OCI-M1 (cell line): ENCODE measurements at regions not wholly inside any gene's neighbourhood (a gene's known extent, or its start where the extent isn't known, plus 50 kb on each side); places are given as distances from the start of the nearest gene placed in this dataset.

Experiments
- DNase-seq: peaks from one replicate; lab custom pipeline; 2025; lab: John Stamatoyannopoulos, UW

DNA sequence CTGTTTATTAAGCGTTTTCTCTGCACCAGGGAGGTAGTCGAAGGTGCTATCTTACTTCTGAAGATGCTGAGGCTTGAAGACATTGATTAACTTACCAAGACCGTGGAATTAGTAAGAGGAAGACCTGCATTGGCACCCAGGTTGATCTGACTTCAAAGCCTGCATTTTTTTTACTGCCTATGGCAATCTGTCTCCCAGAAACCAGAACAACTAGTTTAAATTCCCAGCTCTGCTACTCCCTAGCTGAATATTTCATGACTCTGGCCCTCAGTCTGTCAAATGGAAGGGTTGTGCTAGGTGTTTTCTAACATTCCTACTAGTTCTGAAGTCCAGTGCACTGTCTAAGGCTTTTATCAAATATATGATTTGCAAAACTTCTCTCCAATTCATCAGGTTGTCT lies 52.0 kb upstream of the GRAMD1B start:
- no peak for DNase-seq

DNA sequence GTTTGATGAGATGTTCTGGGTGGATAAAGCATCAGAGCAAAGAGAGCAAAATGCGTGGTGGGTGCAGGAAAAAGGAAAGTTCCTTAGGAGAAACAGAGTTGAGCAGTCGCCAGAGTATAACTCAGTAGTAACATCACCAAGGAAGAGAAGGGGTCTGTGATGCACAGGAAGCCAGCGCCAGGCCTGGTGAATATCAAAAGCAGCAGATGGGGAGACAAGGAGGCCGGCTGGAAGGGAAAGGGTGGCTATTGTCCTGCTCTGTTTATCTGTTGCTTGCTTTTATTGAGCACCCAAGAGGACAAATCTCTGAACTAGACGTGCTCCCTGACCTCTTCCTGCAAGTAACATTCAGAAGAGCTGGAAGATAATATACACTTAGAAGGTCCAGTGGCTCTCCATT lies 52.7 kb upstream of the GRAMD1B start:
- no peak for DNase-seq

DNA sequence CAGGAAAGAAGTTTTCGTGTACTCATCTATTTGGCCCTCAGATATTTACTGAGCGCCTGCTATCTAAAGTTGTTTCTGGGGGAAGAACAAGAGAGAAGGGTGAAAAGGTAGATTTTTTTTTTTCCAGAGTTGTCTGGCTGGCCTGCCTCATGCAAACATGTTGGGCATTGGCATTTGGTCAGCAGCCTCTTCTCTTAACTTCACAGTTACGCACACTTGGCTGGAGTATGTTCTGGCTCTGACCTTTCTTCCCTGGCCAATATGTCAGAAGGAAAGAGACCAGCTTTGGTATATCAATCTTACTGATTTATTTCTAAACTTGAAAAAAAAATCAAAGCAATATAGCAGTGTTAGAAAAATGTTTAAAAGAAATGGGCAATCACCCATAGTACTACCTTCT lies 54.2 kb upstream of the GRAMD1B start:
- no peak for DNase-seq

DNA sequence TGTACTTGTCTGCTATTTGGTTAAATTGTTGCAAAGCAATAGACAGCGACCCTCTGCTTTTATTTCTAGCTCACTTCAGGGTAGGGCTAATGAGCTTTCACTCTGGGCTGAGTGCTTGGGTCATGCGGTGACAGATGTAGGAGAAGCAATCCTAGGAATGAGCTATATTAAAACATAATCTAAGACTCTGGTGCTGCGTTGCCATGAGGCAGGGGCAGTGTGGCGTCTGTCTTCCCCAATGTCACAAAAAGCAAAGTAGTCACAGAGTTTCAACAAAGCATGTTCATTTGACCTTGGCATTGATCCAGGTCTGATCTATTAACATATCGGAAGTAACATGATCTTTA lies 55.5 kb upstream of the GRAMD1B start:
- no peak for DNase-seq

DNA sequence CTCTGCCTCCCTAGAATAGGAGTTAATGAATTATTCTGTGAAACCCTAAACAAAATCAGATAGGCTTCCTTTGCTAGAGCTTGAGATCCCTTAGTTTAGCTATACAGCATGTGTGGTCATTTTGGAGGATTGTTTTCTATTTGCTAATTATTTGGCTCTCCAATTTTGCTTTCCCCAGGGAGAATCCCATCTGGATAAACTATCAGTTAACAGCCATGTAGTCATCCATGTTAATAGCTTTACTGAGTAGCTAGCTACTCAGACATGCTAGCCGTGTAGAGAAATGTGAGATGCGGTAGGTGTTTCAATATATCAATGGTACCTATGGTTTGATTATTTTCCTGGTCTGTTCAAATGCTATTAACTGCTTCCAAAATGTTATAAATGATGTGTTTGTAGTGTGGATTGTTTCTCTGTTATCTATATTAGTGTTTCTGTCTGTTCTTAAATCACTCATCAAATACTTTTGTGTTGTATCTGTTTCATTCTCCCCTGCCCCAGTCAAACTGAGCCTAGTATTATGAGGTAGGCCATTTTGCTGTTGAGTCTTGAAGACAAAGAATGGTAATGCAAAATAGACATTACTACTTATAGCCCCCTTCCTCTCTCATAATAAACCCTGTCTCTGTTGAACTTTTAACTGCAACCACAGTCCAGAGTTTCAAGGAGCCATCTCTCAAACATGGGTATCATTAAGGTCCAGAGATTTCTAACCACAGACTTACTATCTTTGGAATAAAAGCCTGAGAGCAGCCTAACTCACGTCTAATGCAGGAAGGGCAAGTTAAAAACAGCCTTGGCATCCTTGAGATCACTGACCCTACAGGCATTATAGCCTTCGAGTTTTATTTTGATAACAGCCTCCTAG lies 56.1 kb upstream of the GRAMD1B start:
- DNase-seq: no peak

DNA sequence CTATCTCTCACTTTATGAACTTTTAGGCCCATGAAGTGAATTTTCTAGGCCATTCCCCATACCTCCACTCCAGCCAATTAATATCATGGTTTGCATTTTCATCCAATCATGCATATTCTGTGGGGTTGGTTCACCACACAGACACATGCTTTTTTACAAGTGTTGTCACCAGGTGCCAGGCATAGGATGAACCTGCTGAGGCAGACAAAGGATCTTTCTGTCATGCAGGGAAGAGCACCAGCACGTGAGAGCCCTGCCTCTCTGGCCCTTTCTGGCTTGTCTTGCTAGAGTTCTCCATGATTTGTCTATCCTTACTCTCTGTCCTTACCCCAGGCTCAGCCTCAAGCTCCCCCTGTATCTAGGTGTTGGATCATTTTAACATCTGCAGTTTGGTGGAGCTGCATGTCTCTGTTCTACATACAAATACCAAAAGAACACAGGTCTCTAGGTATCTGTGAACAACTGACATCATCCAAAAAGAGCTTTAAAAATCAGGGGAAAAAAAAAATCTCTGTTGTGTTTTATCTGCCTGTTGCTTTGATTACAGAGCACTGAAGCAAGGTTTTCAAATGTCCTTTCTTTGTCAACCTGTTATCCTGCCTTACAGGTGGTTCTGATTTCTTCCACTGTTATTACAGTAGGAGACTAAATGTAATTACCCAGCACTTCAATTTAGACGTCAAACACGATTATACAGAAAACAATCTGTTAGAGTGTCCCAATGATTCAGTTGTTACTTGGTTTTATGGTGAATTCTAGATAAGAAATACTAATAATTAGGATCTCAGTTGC lies 58.4 kb upstream of the GRAMD1B start:
- DNase-seq: no peak

DNA sequence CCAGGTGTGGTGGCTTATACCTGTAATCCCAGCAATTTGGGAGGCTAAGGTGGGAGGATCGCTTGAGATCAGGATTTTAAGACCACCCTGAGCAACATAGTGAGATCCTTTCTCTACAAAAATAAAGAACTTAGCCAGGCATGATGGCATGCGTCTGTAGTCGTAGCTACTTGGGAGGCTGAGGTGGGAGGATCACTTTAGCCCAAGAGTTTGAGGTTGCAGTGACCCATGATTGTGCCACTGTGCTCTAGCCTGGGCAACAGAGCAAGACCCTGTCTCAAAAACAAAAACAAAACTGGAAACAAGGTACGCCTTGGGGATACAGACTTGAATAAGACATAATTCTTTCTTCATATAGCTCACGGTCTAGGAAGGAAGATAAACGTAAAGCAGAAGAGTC lies 63.1 kb upstream of the GRAMD1B start:
- DNase-seq: no peak

DNA sequence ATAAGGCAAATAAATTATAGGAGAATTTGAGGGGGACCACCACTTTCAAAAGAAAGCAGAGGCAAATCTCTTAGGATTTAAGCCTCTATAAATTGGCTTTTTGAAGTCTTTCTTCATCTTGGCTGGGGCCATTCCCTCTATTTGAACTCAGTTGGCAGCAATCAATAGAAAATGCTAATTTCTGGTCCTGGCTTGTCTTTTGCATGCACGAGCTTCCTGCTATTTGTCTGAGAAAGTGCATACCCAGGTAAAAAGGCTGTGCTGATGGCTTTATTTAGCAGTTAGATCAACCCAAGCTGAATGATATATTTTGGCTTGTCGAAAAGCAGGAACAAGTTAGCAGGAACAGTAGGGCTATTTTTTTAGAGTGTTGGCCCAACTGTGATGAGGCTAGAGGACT lies 64.1 kb upstream of the GRAMD1B start:
- no peak for DNase-seq

DNA sequence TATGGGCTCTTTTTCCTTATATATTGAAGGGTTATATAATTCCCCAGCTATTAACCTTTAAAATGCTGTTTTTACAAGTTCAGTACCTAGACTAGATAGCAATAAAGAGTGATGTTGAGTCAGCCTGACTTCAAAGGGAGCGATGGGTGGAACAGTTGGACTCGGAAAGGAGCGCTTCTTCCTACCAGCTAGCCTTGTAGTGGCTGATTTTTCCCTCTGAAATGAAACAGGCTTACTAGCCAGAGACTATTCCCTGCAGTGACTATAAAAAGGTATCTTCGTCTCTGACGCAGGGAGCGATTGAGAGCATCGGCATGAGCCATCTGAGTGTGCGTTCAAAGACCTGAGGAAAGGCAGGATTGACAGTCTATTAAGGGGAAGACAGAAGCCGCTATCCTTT lies 66.0 kb upstream of the GRAMD1B start:
- DNase-seq: no peak

DNA sequence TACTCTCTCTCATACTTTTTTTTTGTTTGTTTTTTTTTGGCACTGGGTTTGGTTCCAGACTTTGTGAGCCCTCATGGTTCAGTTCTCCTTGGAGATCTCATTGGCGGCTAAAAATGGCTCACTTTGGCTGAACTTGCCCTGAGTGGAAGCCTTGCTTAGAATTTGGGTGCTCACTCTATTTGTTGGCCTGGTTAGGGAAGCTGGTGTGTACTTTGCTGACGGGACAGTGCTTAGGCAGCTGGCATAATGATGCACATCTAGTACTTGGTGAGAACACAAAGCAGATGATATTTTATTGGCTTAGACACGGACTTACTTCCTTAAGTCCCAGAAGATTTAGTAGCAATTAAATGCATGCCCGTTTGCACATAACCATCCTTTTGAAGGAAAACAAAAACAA lies 66.5 kb upstream of the GRAMD1B start:
- DNase-seq: no peak

DNA sequence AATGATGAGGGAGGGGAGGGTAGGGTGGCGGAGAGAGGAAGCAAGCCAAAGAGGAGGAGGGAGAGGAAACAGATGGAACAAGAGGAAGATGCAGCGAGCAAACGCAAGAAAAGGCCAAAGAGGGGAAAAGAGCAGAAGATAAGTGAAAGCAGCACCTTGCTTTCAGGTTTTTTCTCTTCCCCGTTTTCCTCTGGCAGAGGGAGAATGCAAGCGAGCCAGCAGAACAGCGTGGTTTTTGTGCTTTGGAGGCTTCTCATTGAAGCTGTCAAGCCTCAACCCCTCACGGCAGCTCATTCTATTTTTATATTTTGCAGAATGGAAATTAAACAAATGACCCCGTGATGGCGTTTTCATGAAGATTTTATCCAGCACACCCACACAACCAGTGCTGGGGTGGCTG lies 67.1 kb upstream of the GRAMD1B start:
- DNase-seq: no peak

DNA sequence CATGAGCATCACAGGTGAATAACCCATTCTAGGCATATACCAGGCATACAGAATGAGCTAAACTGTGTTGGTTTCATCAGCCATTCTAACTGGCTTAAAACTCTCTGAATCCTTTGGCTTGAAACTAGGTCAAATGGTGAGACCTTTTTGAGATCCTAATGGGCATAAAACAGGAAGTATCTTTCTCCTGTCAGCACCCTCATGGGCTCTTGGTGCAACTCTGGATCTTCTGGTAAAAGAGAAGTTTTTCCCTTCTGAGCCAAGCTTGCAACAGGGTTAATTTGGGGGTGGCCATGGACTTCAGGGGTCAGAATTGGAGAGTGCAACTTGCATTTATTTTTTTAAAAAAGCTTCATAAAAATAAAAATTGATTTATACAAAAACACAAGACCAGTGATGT lies 67.9 kb upstream of the GRAMD1B start:
- no peak for DNase-seq

DNA sequence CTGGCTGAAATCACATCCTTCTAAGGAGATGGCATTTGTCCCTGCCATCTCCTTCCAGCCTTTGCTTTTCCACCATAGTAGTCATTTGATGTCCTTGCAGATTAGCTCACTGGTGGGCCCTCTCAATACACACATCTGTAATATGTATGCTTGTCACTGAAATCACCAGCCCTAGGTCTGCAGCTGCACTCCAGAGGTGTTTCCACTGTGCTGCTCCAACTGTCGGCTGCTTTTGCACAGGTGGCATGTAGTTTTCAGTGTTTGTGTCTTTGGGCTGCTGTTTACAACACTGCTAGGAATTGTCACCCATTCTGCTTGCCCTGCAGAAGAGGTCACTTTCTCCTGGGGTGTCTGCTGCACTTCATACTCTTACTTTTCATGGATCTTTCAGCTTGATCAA lies 69.0 kb upstream of the GRAMD1B start:
- DNase-seq: no peak

DNA sequence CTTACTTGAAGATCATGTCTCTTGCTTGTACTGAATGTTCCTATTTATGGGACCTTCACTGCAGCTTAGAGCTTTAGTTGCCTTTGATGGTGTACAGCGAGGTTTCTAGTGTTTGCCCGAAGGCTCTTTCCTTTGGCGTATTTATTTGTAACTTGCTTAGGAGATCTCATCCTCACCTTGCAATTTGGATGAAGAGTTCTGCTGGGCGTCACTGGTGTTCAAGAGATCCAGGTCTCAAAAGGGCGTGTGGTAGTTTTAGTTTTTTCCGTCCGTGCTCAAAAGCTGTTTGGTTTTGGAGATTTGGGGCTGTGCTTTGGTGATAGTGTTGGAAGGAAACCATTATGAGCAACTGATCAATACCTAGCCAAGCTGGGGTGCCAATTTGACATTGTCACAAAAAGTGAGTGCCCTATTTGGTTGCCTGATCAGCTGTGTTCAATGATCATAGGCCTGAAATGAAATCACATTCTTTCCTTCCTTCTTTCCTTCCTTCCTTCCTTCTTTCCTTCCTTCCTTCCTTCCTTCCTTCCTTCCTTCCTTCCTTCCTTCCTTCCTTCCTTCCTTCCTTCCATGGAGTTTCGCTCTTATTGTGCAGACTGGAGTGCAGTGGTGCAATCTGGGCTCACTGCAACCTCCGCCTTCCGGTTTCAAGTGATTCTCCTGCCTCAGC lies 69.7 kb upstream of the GRAMD1B start:
- DNase-seq: no peak

DNA sequence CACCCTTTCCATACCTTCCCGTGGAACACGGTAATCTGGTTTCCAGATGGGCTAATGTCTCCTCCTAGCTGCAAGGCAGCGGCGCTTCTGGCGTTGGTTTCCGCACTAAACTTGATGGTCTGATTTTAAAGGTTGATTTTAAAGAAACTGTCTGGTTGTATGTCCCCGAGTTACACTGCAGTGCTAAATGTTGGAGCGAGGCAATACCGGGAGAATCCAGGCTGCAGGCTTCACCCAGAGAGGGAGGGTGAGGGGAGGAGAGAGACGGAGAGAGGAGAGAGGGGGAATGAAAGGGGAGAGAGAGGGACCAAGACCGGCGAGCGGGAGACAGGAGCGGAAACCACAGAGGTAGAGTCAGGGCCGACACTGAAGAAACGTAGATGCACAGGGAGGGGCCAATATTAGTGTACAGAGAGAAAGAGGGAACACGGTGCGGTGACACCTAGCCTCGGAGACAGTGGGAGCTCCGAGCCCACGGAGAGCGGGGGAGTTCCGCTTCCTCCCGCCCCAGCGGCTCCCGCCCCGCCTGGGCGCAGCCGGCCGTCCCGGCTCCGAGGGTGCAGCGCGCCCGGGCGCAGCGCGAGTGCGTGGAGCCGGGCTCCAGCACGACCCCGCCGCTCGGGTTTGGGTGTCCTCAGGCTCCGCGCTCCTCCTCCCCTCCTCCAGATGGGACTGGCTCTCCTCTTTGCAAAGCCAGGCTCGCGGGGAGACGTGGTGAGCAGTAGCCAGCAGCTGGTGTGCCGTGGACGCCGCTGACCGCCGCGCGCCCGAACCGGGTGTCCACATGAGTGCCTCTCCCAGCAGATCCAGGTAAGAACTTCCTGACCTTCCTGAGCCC lies 71.9 kb upstream of the GRAMD1B start:
- no peak for DNase-seq

DNA sequence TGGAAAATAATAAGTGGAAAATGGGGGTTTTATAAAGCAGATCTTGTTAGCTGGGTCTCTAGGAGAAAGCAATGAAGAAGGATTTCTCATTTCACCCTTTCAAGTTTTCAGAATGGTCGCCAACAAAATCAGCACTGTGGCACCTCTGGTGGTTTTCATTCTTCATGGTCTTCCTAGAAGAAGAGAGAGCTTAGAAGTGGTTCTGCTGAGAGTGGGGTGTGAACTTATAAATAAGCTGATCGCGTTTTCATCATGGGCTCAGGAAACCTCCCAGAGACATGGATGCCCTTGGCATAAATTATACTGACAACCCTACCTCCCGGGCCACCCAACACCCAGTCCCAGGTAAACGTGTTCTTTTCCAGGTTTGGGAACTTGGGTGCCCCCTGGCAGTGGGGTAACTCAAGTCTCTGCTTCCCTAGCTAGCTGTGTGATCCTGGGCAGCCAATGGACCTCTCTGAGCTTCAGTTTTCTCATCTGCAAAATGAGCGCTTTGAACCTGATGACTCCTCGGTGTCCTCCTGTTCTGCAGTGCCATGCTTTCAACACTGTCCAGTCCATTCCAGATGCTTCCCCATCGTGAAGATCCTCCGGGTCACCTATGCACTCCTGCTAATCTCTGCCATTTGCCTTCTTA lies 72.6 kb upstream of the GRAMD1B start:
- DNase-seq: no peak

DNA sequence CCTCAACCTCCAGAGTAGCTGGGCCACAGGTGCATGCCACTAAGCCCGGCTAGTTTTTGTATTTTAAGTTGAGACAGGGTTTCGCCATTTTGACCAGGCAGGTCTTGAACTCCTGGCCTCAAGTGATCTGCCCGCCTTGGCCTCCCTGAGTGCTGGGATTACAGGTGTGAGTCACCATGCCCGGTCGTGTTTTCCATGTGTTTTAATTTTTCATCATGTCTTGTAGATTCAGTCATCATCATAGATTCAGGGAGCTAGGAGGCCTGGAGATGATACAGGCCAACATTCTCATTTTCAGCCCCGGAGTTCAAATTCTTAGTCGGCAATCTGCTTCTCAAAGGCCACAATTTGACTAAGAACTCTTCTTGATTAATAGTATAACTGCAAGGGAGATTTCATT lies 73.5 kb upstream of the GRAMD1B start:
- no peak for DNase-seq

DNA sequence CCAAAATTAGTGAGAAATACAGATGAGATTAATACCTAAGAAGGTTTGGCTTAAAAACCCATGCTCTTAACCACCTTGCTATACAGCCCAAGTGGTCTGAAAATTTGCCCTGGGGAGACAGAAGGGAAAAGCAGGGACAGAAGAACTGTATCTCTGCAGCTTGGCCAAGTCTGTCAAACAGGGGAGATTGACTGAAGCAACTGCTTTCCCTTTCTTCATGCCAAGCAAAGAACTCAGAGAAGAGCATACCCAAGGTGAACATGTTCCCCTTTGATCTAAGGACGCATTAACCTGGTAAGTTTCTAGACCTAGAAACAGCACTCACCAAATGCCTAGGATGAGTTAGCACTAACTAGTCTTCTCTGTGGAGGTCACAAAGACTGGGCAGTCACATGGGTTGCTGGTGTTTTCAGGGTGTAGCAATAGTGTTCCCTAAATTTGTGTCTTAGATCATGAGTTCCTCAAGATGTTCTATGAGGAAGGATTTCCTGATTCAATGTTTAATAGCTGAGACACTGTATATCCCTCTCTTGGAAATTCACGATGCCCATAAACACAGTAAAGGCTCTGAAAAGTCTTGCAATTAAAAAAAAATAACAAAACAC lies 75.6 kb upstream of the GRAMD1B start:
- DNase-seq: no peak

DNA sequence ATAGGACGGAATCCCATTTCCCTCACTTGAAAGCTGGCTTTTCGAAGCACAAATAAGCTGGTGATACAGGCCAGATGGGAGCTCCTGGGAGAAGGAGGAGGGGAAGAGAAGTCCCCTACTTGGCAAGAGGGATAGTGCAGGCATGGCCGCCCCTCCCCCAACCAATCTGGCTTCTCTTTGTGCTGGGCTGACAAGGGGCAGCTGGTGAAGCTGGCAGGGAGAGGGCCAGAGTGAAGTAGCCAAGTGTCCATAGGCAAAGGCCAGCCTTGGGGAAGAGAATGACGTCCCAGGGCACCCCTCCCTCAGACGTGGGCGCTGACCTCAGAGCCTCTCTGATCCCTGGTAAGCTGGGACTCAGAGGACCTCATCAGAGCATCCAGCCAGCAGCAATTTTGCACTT lies 78.7 kb upstream of the GRAMD1B start:
- no peak for DNase-seq

DNA sequence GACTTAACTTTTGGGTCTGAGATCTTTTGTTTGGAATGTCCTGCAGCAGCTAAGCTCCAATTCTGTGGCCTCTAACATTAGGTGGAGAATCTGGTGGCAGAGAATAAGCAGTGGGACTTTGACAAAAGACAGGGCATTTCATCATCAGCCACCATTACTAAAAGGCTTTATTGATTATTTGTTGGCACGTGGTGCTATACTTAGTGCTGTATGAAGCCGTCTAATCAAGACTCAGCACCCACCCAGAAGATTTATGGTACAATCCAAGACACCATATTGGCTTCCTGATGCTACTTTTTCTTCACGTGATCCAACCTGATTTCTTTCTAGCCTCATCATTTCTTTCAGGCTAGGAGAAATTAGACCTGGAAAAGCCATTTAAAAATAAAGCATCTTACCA lies 80.7 kb upstream of the GRAMD1B start:
- DNase-seq: no peak

DNA sequence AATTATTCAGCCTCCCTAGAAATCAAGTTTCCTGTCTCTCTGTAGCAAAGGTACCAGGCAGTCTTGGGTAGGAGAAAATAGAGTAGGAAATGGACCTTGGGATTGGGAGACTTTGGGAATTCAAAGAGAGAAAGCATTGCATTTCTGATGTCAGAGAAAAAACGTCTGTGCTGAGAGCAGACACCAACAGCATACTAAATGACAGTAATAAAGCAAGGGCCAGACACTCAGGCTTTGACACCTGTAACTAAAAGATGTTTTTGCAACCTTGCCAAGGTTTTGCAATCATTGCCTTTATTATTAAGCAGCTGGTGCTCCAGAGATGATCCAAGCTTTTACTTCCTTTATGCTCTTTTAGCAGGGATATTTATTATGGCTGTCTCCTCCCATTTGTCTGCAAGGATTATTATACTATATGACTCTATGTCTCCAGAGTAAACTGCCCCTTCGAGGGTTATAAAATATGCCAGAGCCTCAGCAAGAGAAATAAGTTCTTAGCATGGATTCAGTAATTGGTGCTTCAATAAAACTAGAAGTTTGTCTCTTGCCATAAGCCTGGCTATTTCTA lies 85.2 kb upstream of the GRAMD1B start:
- DNase-seq: no peak
